ENCODE measurements at regions not wholly inside any gene's neighbourhood (a gene's known extent, or its start where the extent isn't known, plus 50 kb on each side); places are given as distances from the start of the nearest gene placed in this dataset.

GRCh38 chr2:239856620-239857285 is 168.4 kb downstream of the NDUFA10 start:
- no peak for DNase-seq
- peaks cover 0 to 12% (median 5%) of the 10 kb centered on the region in 4 experiments for H3K4me1 ChIP-seq (ENCODE audit: control extremely low read depth in 1 of 4, control insufficient read depth in 4 of 4, insufficient read depth in 4 of 4, low read length in 3 of 4)
- no peak overlapping the region for H3K27ac ChIP-seq (ENCODE audit: insufficient read depth in 1 of 2, low read depth in 1 of 2, low read length in 2 of 2, poor library complexity in 1 of 2, severe bottlenecking in 2 of 2)
- 97% methylated on average over 8 of the region's 8 CpGs for WGBS (ENCODE audit: insufficient coverage)
- no peak overlapping the region for H3K4me3 ChIP-seq (ENCODE audit: control insufficient read depth in 1 of 7, extremely low read depth in 1 of 7, insufficient read depth in 4 of 7, low read depth in 2 of 7, low read length in 6 of 7)
- POLR2A ChIA-PET, result no interaction called here
- peaks cover 0 to 5% (median 0%) of the 10 kb centered on the region in 5 experiments for H3K9me3 ChIP-seq (ENCODE audit: control extremely low read depth in 1 of 5, control insufficient read depth in 4 of 5, insufficient read depth in 2 of 5, low read depth in 1 of 5, low read length in 4 of 5)
- H3K36me3 ChIP-seq (ENCODE audit: control insufficient read depth in 4 of 4, insufficient read depth in 4 of 4, low read length in 3 of 4), result no peaks in the 10 kb centered on the region
- CTCF ChIA-PET, result no interaction called here
- H3K27me3 ChIP-seq (replicated peaks in 2 of 5; ENCODE audit: control insufficient read depth in 4 of 5, insufficient read depth in 5 of 5, low read length in 4 of 5), result peaks cover 0 to under 1% (median 0%) of the 10 kb centered on the region in 5 experiments

- CTCF ChIA-PET, result no interaction called here
- no peak overlapping the region for H3K4me3 ChIP-seq (ENCODE audit: control insufficient read depth in 1 of 7, extremely low read depth in 1 of 7, insufficient read depth in 4 of 7, low read depth in 2 of 7, low read length in 6 of 7)
Measured at GRCh38 chr2:239855863-239856587, 169.1 kb downstream of the NDUFA10 start.

GRCh38 chr2:239854596-239854995 is 170.5 kb downstream of the NDUFA10 start:
- Histone ChIP-seq H3K9me3 (ENCODE audit: control extremely low read depth in 1 of 5, control insufficient read depth in 4 of 5, insufficient read depth in 2 of 5, low read depth in 1 of 5, low read length in 4 of 5) (peaks cover 0 to 15% (median 3%) of the 10 kb centered on the region in 5 experiments), H3K36me3 (ENCODE audit: control insufficient read depth in 4 of 4, insufficient read depth in 4 of 4, low read length in 3 of 4) (no peaks in the 10 kb centered on the region), H3K4me1 (ENCODE audit: control extremely low read depth in 1 of 4, control insufficient read depth in 4 of 4, insufficient read depth in 4 of 4, low read length in 3 of 4) (peaks cover 0 to 12% (median 5%) of the 10 kb centered on the region in 4 experiments), H3K27me3 (replicated peaks in 2 of 5; ENCODE audit: control insufficient read depth in 4 of 5, insufficient read depth in 5 of 5, low read length in 4 of 5) (peaks cover 0 to 3% (median 0%) of the 10 kb centered on the region in 5 experiments), H3K4me3 (ENCODE audit: control insufficient read depth in 1 of 7, extremely low read depth in 1 of 7, insufficient read depth in 4 of 7, low read depth in 2 of 7, low read length in 6 of 7) (no peak overlapping the region), H3K27ac (ENCODE audit: insufficient read depth in 1 of 2, low read depth in 1 of 2, low read length in 2 of 2, poor library complexity in 1 of 2, severe bottlenecking in 2 of 2) (no peak overlapping the region)
- ChIA-PET CTCF (no interaction called here), POLR2A (no interaction called here)
- WGBS (ENCODE audit: insufficient coverage), result 95% methylated on average over 4 of the region's 5 CpGs
- DNase-seq, result no peak

More at GRCh38 chr2:239855863-239856587, 169.1 kb downstream of the NDUFA10 start:
- 97% methylated on average over 9 of the region's 10 CpGs for WGBS (ENCODE audit: insufficient coverage)
- no peak for DNase-seq
- peaks cover 0 to 10% (median 3%) of the 10 kb centered on the region in 5 experiments for H3K9me3 ChIP-seq (ENCODE audit: control extremely low read depth in 1 of 5, control insufficient read depth in 4 of 5, insufficient read depth in 2 of 5, low read depth in 1 of 5, low read length in 4 of 5)
- POLR2A ChIA-PET, result no interaction called here
- peaks cover 0 to 3% (median 0%) of the 10 kb centered on the region in 5 experiments for H3K27me3 ChIP-seq (replicated peaks in 2 of 5; ENCODE audit: control insufficient read depth in 4 of 5, insufficient read depth in 5 of 5, low read length in 4 of 5)
- H3K4me1 ChIP-seq (ENCODE audit: control extremely low read depth in 1 of 4, control insufficient read depth in 4 of 4, insufficient read depth in 4 of 4, low read length in 3 of 4), result peaks cover 0 to 12% (median 5%) of the 10 kb centered on the region in 4 experiments
- H3K36me3 ChIP-seq (ENCODE audit: control insufficient read depth in 4 of 4, insufficient read depth in 4 of 4, low read length in 3 of 4), result no peaks in the 10 kb centered on the region
- H3K27ac ChIP-seq (ENCODE audit: insufficient read depth in 1 of 2, low read depth in 1 of 2, low read length in 2 of 2, poor library complexity in 1 of 2, severe bottlenecking in 2 of 2), result no peak overlapping the region

- WGBS (ENCODE audit: insufficient coverage), result 65% methylated on average over 7 of the region's 8 CpGs
- peaks cover 0 to 9% (median 4%) of the 10 kb centered on the region in 4 experiments for H3K4me1 ChIP-seq (ENCODE audit: control extremely low read depth in 1 of 4, control insufficient read depth in 4 of 4, insufficient read depth in 4 of 4, low read length in 3 of 4)
- ChIA-PET CTCF (no interaction called here), POLR2A (no interaction called here)
- H3K27me3 ChIP-seq (replicated peaks in 2 of 5; ENCODE audit: control insufficient read depth in 4 of 5, insufficient read depth in 5 of 5, low read length in 4 of 5), result peaks cover 0 to 3% (median 0%) of the 10 kb centered on the region in 5 experiments
- no peak overlapping the region for H3K4me3 ChIP-seq (ENCODE audit: control insufficient read depth in 1 of 7, extremely low read depth in 1 of 7, insufficient read depth in 4 of 7, low read depth in 2 of 7, low read length in 6 of 7)
- no peak for DNase-seq
- no peak overlapping the region for H3K27ac ChIP-seq (ENCODE audit: insufficient read depth in 1 of 2, low read depth in 1 of 2, low read length in 2 of 2, poor library complexity in 1 of 2, severe bottlenecking in 2 of 2)
- peaks cover 0 to 15% (median 3%) of the 10 kb centered on the region in 5 experiments for H3K9me3 ChIP-seq (ENCODE audit: control extremely low read depth in 1 of 5, control insufficient read depth in 4 of 5, insufficient read depth in 2 of 5, low read depth in 1 of 5, low read length in 4 of 5)
- H3K36me3 ChIP-seq (ENCODE audit: control insufficient read depth in 4 of 4, insufficient read depth in 4 of 4, low read length in 3 of 4), result no peaks in the 10 kb centered on the region
Measured at GRCh38 chr2:239853706-239854327, 171.3 kb downstream of the NDUFA10 start.

- no peak overlapping the region for H3K4me3 ChIP-seq (ENCODE audit: control insufficient read depth in 1 of 7, extremely low read depth in 1 of 7, insufficient read depth in 4 of 7, low read depth in 2 of 7, low read length in 6 of 7)
- WGBS (ENCODE audit: insufficient coverage), result 100% methylated on average over 6 of the region's 8 CpGs
- CTCF ChIA-PET, result no interaction called here
- H3K9me3 ChIP-seq (ENCODE audit: control extremely low read depth in 1 of 5, control insufficient read depth in 4 of 5, insufficient read depth in 2 of 5, low read depth in 1 of 5, low read length in 4 of 5), result peaks cover 0 to 15% (median 3%) of the 10 kb centered on the region in 5 experiments
- H3K36me3 ChIP-seq (ENCODE audit: control insufficient read depth in 4 of 4, insufficient read depth in 4 of 4, low read length in 3 of 4), result no peaks in the 10 kb centered on the region
- H3K27me3 ChIP-seq (replicated peaks in 2 of 5; ENCODE audit: control insufficient read depth in 4 of 5, insufficient read depth in 5 of 5, low read length in 4 of 5), result peaks cover 0 to 3% (median 0%) of the 10 kb centered on the region in 5 experiments
- no peak for DNase-seq
- peaks cover 0 to 4% (median 1%) of the 10 kb centered on the region in 4 experiments for H3K4me1 ChIP-seq (ENCODE audit: control extremely low read depth in 1 of 4, control insufficient read depth in 4 of 4, insufficient read depth in 4 of 4, low read length in 3 of 4)
- POLR2A ChIA-PET, result interaction anchor here (0.6 kb wide), 1 partner anchor 454 kb away, joined by 3 read pairs; no protein-coding TSS in a partner anchor
- no peak overlapping the region for H3K27ac ChIP-seq (ENCODE audit: insufficient read depth in 1 of 2, low read depth in 1 of 2, low read length in 2 of 2, poor library complexity in 1 of 2, severe bottlenecking in 2 of 2)
Measured at GRCh38 chr2:239853121-239853520, 172.0 kb downstream of the NDUFA10 start.

GRCh38 chr2:239852272-239852671 is 172.9 kb downstream of the NDUFA10 start:
- no peaks in the 10 kb centered on the region for H3K4me1 ChIP-seq (ENCODE audit: control extremely low read depth in 1 of 4, control insufficient read depth in 4 of 4, insufficient read depth in 4 of 4, low read length in 3 of 4)
- H3K36me3 ChIP-seq (ENCODE audit: control insufficient read depth in 4 of 4, insufficient read depth in 4 of 4, low read length in 3 of 4), result no peaks in the 10 kb centered on the region
- no peak overlapping the region for H3K27ac ChIP-seq (ENCODE audit: insufficient read depth in 1 of 2, low read depth in 1 of 2, low read length in 2 of 2, poor library complexity in 1 of 2, severe bottlenecking in 2 of 2)
- H3K9me3 ChIP-seq (ENCODE audit: control extremely low read depth in 1 of 5, control insufficient read depth in 4 of 5, insufficient read depth in 2 of 5, low read depth in 1 of 5, low read length in 4 of 5), result peaks cover 0 to 15% (median 4%) of the 10 kb centered on the region in 5 experiments
- DNase-seq, result no peak
- ChIA-PET CTCF (no interaction called here), POLR2A (no interaction called here)
- H3K27me3 ChIP-seq (replicated peaks in 2 of 5; ENCODE audit: control insufficient read depth in 4 of 5, insufficient read depth in 5 of 5, low read length in 4 of 5), result peaks cover 0 to 3% (median 0%) of the 10 kb centered on the region in 5 experiments
- 97% methylated on average over 6 of the region's 7 CpGs for WGBS (ENCODE audit: insufficient coverage)
- H3K4me3 ChIP-seq (ENCODE audit: control insufficient read depth in 1 of 7, extremely low read depth in 1 of 7, insufficient read depth in 4 of 7, low read depth in 2 of 7, low read length in 6 of 7), result no peak overlapping the region
